DOHH2 (cell line): ENCODE measurements at regions not wholly inside any gene's neighbourhood (a gene's known extent, or its start where the extent isn't known, plus 50 kb on each side); places are given as distances from the start of the nearest gene placed in this dataset.

ENCODE experiments used
- H3F3A ChIP-seq: fragments of 200-600 bp; sonication (generic), shearing (Covaris generic); 2 replicates; pipeline ENCODE4 v1.6.0; 2016; ENCODE audit warnings: antibody characterized with exemption, mild to moderate bottlenecking; ENCODE audit not compliant: control insufficient read depth, insufficient read depth
- H3K27ac ChIP-seq: fragments of 200-600 bp; sonication (generic); 2 replicates; pipeline ENCODE4 v1.5.1; 2014; ENCODE audit warnings: low read depth, mild to moderate bottlenecking, low read length, moderate library complexity
- H3K27me3 ChIP-seq: fragments of 200-600 bp; sonication (generic); 2 replicates; pipeline ENCODE4 v1.6.1; 2014; ENCODE audit warnings: mild to moderate bottlenecking, low read length, mixed read lengths; ENCODE audit not compliant: control insufficient read depth
- H3K36me3 ChIP-seq: fragments of 200-600 bp; sonication (generic); 2 replicates; pipeline ENCODE4 v1.6.1; 2014; ENCODE audit warnings: mild to moderate bottlenecking, low read length, moderate library complexity, mixed read lengths; ENCODE audit not compliant: control insufficient read depth
- H3K4me1 ChIP-seq: fragments of 200-600 bp; sonication (generic); 2 replicates; pipeline ENCODE4 v1.6.1; 2014; ENCODE audit warnings: mild to moderate bottlenecking, low read length, mixed read lengths; ENCODE audit not compliant: control insufficient read depth
- H3K4me2 ChIP-seq: fragments of 200-600 bp; sonication (generic); 2 replicates; pipeline ENCODE4 v1.6.0; 2014; ENCODE audit warnings: mild to moderate bottlenecking, low read length, moderate library complexity
- H3K4me3 ChIP-seq: fragments of 200-600 bp; sonication (generic); 2 replicates; pipeline ENCODE4 v1.5.1; 2014; ENCODE audit warnings: mild to moderate bottlenecking, low read length, mixed read lengths
- H3K79me2 ChIP-seq: fragments of 200-600 bp; sonication (generic); 2 replicates; pipeline ENCODE4 v1.6.1; 2014; ENCODE audit warnings: mild to moderate bottlenecking, low read length, mixed read lengths; ENCODE audit not compliant: control insufficient read depth
- H3K9me2 ChIP-seq: fragments of 200-600 bp; sonication (generic); replicated peaks from 2 replicates; pipeline ENCODE4 v1.6.1; 2014; ENCODE audit warnings: mild to moderate bottlenecking, low read length, mixed read lengths; ENCODE audit not compliant: control insufficient read depth
- H3K9me3 ChIP-seq: fragments of 200-600 bp; sonication (generic); 2 replicates; pipeline ENCODE4 v1.6.1; 2014; ENCODE audit warnings: antibody characterized with exemption, low read length, mixed read lengths; ENCODE audit not compliant: control insufficient read depth, insufficient read depth
- H4K20me1 ChIP-seq: fragments of 200-600 bp; sonication (generic); 2 replicates; pipeline ENCODE4 v1.6.0; 2014; ENCODE audit warnings: low read depth, mild to moderate bottlenecking, antibody characterized with exemption, low read length, moderate library complexity; ENCODE audit not compliant: control insufficient read depth, insufficient read depth
- CTCF ChIP-seq: fragments of 200-600 bp; sonication (generic); IDR thresholded peaks from one replicate; pipeline ENCODE4 v1.5.1; 2014; ENCODE audit warnings: antibody characterized with exemption, mild to moderate bottlenecking, low read depth, low read length; ENCODE audit not compliant: poor library complexity, severe bottlenecking
- EZH2phosphoT487 ChIP-seq: fragments of 200-600 bp; sonication (generic); IDR thresholded peaks from 2 replicates; pipeline ENCODE4 v1.6.1; 2017; ENCODE audit warnings: borderline replicate concordance, mild to moderate bottlenecking, antibody characterized with exemption, low read length, moderate library complexity, mixed read lengths

GRCh38 chr10:78542521-78542920 lies 508.9 kb downstream of the RPS24 start:
- Histone ChIP-seq H3K4me3 (no peak overlapping the region), H3K79me2 (no peaks in the 10 kb centered on the region), H3F3A (no peaks in the 10 kb centered on the region), H3K9me3 (0 out of 2 replicates have a peak, but pooled peaks cover 3% of the 10 kb centered on the region), H3K27me3 (peaks cover 3% of the 10 kb centered on the region; the same call in 1 of the 2 replicates), H3K9me2 (no peaks in the 10 kb centered on the region), H4K20me1 (no peaks in the 10 kb centered on the region), H3K4me1 (no peaks in the 10 kb centered on the region), H3K36me3 (no peaks in the 10 kb centered on the region), H3K27ac (no peak overlapping the region), H3K4me2 (no peak overlapping the region)
- TF ChIP-seq CTCF, result no peak
- no peak for TF ChIP-seq EZH2phosphoT487

DNA sequence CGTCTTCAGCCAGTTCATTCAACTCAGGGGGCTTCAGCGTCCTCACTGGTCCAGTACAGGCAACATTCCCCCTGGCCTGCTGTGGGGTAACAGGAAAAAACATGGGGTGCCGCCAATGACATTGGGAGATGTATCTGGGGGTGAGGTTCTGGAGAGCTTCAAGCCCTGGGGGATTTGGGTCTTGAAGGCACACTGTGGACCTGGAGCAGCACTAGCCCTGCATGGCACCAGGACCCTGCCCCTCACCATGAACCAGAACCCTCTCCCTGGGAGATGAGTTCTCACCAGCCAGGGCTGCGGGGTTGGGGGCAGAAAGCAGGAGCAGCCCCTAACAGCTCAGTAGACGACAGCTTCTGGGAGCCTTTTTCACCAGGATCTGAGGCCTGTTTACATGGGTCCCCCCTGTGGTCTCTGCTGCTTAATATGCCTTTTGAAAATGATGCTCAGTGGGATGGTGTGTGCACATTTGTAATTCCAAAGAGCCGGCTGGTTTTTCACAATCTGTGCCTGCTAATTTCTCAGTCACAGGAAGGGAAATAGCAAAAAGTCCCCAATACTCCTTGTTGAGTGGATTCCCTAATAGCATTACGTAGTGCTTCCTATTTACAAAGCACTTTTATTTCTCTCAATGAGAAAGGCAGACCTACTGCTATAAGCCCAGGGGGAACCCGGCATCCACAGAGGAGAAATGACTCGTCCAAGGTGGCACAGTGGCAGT lies 509.5 kb downstream of the RPS24 start:
- TF ChIP-seq EZH2phosphoT487 (no peak), CTCF (no peak)
- H3K79me2 ChIP-seq, result no peaks in the 10 kb centered on the region
- H3K27ac ChIP-seq, result no peak overlapping the region
- H3K4me2 ChIP-seq, result no peak overlapping the region
- no peaks in the 10 kb centered on the region for H4K20me1 ChIP-seq
- H3K27me3 ChIP-seq, result peaks cover 3% of the 10 kb centered on the region; the same call in 1 of the 2 replicates
- 0 out of 2 replicates have a peak, but pooled peaks cover 3% of the 10 kb centered on the region for H3K9me3 ChIP-seq
- H3K4me3 ChIP-seq, result no peak overlapping the region
- H3K9me2 ChIP-seq, result no peaks in the 10 kb centered on the region
- no peaks in the 10 kb centered on the region for H3F3A ChIP-seq
- H3K4me1 ChIP-seq, result no peaks in the 10 kb centered on the region
- no peaks in the 10 kb centered on the region for H3K36me3 ChIP-seq

DNA sequence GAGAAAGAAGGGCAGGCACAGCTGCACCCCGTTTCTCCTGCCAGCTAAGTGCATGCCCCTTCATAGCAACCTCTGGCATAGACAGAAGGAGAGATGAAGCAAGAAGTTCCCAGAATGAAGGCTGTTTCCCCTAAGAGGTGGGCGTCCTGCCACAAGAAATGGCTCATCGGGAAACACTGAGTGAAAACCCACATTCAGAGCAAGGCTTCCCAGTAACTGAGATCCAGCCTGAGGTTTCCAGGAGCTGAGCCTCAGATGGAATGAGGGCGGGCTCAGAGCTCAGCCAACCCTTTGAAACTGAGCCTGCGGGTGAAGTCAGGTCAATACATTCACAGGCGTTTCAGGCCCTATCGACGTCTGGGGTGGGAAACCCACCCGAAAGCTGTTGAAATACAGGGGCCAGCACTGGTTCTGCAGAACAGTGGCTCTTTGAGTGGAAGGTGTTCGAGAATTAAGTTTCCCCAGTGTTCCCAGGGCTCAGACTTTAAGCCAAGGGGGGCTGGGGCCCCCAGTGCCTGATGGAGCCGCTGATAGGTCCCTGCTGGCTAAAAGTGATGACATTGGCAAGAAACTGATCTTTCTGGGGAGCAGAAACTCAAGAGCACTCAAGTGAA lies 510.2 kb downstream of the RPS24 start:
- no peaks in the 10 kb centered on the region for H3K4me1 ChIP-seq
- TF ChIP-seq EZH2phosphoT487 (no peak), CTCF (no peak)
- no peaks in the 10 kb centered on the region for H3K36me3 ChIP-seq
- H3K9me3 ChIP-seq, result 0 out of 2 replicates have a peak, but pooled peaks cover 3% of the 10 kb centered on the region
- no peak overlapping the region for H3K4me2 ChIP-seq
- H3K27me3 ChIP-seq, result peaks cover 3% of the 10 kb centered on the region; the same call in 1 of the 2 replicates
- H3K27ac ChIP-seq, result no peak overlapping the region
- H3K9me2 ChIP-seq, result no peaks in the 10 kb centered on the region
- H4K20me1 ChIP-seq, result no peaks in the 10 kb centered on the region
- H3F3A ChIP-seq, result no peaks in the 10 kb centered on the region
- no peak overlapping the region for H3K4me3 ChIP-seq
- no peaks in the 10 kb centered on the region for H3K79me2 ChIP-seq
